Ascending aorta (tissue), 2 donors: ENCODE measurements at regions not wholly inside any gene's neighbourhood (a gene's known extent, or its start where the extent isn't known, plus 50 kb on each side); places are given as distances from the start of the nearest gene placed in this dataset.

ENCODE experiments used
- DNase-seq, 2 donors: peaks; one replicate each; pipeline ENCODE4 v3.0.0-alpha.2; 2019; ENCODE audit warnings: low spot score in 2 of 2
- H3K27ac ChIP-seq, 2 donors: fragments of 200-600 bp; sonication (generic); one replicate each; pipeline ENCODE4 v1.5.1; 2016 to 2017; ENCODE audit warnings: mild to moderate bottlenecking in 1 of 2
- H3K27me3 ChIP-seq: fragments of 200-600 bp; sonication (generic); one replicate; pipeline ENCODE4 v1.5.1; 2017
- H3K36me3 ChIP-seq, 2 donors: fragments of 200-600 bp; sonication (generic); one replicate each; pipeline ENCODE4 v1.5.1; 2016
- H3K4me1 ChIP-seq, 2 donors: fragments of 200-600 bp; sonication (generic); one replicate each; pipeline ENCODE4 v1.5.1; 2016 to 2017; ENCODE audit warnings: mild to moderate bottlenecking in 1 of 2
- H3K4me3 ChIP-seq, 2 donors: fragments of 200-600 bp; sonication (generic); one replicate each; pipeline ENCODE4 v1.5.1; 2016 to 2017; ENCODE audit warnings: mild to moderate bottlenecking in 1 of 2
- H3K9me3 ChIP-seq, 2 donors: fragments of 200-600 bp; sonication (generic); one replicate each; pipeline ENCODE4 v1.5.1; 2016
- intact Hi-C: fragments of 100-400 bp; cut with DNase I; formaldehyde crosslinking; loops from one replicate; pipeline ENCODE4 v1.15.1; 2023
- TF ChIP-seq, protein P1 (sequence below), 3 experiments: fragments of 200-600 bp in 2 of 3; fragments of 450-650 bp in 1 of 3; sonication (generic) in 2 of 3; IDR thresholded peaks; one replicate each; pipeline ENCODE4 v1.5.1; 2016 to 2019; ENCODE audit warnings: antibody characterized with exemption in 3 of 3, mild to moderate bottlenecking in 1 of 3, moderate library complexity in 1 of 3

- Histone ChIP-seq H3K4me3 (peak overlapping the region; percentile 46 to 62), H3K27ac (peak overlapping the region; percentile 84 to 85), H3K4me1 (no peaks in the 10 kb centered on the region), H3K27me3 (no peaks in the 10 kb centered on the region), H3K9me3 (no peaks in the 10 kb centered on the region), H3K36me3 (no peaks in the 10 kb centered on the region)
- TF ChIP-seq, protein P1, sequence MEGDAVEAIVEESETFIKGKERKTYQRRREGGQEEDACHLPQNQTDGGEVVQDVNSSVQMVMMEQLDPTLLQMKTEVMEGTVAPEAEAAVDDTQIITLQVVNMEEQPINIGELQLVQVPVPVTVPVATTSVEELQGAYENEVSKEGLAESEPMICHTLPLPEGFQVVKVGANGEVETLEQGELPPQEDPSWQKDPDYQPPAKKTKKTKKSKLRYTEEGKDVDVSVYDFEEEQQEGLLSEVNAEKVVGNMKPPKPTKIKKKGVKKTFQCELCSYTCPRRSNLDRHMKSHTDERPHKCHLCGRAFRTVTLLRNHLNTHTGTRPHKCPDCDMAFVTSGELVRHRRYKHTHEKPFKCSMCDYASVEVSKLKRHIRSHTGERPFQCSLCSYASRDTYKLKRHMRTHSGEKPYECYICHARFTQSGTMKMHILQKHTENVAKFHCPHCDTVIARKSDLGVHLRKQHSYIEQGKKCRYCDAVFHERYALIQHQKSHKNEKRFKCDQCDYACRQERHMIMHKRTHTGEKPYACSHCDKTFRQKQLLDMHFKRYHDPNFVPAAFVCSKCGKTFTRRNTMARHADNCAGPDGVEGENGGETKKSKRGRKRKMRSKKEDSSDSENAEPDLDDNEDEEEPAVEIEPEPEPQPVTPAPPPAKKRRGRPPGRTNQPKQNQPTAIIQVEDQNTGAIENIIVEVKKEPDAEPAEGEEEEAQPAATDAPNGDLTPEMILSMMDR (IDR thresholded peaks at IDR 0.05), result no peak
- intact Hi-C loops, result loop anchor here (2.0 to 5.0 kb wide), 3 partner anchors 38 to 112 kb away; no protein-coding TSS in a partner anchor
- DNase-seq, result no peak
Observed at GRCh38 chr21:16533692-16534407, 804.1 kb downstream of the USP25 start.

GRCh38 chr21:16534408-16535101, 804.8 kb downstream of the USP25 start:
- Histone ChIP-seq H3K27me3 (no peaks in the 10 kb centered on the region), H3K9me3 (no peaks in the 10 kb centered on the region), H3K4me3 (peak overlapping the region; percentile 46 to 62), H3K4me1 (no peaks in the 10 kb centered on the region), H3K36me3 (no peaks in the 10 kb centered on the region), H3K27ac (peak overlapping the region; percentile 84 to 85)
- peak in 1 of 2 donors; percentile 77 for DNase-seq
- TF ChIP-seq, protein P1 (IDR thresholded peaks at IDR 0.05), result no peak
- intact Hi-C loops, result loop anchor here (5.0 kb wide), 2 partner anchors 38 to 112 kb away; no protein-coding TSS in a partner anchor

DNA sequence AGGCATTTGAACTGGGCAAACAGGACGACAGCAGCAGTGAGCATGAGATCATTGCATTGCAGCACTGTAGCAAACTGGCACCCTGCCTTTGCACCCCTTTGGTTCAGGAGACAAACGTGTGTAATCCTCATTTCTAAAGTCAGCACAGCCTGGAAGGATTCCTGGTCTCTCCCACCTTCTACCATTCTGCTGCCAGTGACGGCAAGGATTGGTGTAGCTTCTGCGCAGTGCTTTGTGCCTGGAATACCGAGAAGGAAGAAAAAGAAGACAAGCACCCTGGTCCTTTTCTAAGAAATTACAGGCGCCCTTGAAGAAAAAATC, 805.3 kb downstream of the USP25 start:
- Histone ChIP-seq H3K9me3 (no peaks in the 10 kb centered on the region), H3K4me3 (peak overlapping the region; percentile 46 to 62), H3K36me3 (no peaks in the 10 kb centered on the region), H3K27me3 (no peaks in the 10 kb centered on the region), H3K4me1 (no peaks in the 10 kb centered on the region), H3K27ac (peak overlapping the region; percentile 84 to 85)
- TF ChIP-seq, protein P1 (IDR thresholded peaks at IDR 0.05), result no peak
- intact Hi-C loops, result no loop called here
- DNase-seq, result peak; percentile 10 to 85

DNA sequence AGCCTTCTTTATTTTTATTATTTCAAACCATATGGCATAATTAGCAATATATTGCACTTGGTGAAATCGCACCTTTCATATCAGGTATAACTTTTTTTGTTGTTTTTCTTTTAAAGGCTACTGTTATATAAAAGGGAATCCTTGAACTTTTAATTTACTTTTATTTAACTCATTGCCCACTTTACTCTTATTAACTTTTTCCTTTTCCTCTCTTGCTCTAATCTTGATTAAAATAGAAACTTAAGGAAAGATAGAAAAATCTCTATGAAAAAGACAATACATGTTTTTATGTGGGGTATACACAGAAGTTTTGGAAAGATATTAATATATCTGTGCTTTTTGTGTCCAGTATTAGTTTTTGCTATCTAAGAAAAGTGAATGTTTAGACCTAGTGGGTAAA, 805.8 kb downstream of the USP25 start:
- Histone ChIP-seq H3K36me3 (no peaks in the 10 kb centered on the region), H3K9me3 (no peaks in the 10 kb centered on the region), H3K27me3 (no peaks in the 10 kb centered on the region), H3K4me3 (peak overlapping the region; percentile 36 to 62), H3K4me1 (no peaks in the 10 kb centered on the region), H3K27ac (peak overlapping the region in 1 of 2 donors; percentile 84)
- DNase-seq, result no peak
- TF ChIP-seq, protein P1 (IDR thresholded peaks at IDR 0.05), result no peak
- intact Hi-C loops, result no loop called here

GRCh38 chr21:16536140-16536539, 806.4 kb downstream of the USP25 start:
- peak overlapping the region; percentile 36 to 62 for H3K4me3 ChIP-seq
- H3K36me3 ChIP-seq, result no peaks in the 10 kb centered on the region
- intact Hi-C loops, result no loop called here
- DNase-seq, result no peak
- H3K27me3 ChIP-seq, result no peaks in the 10 kb centered on the region
- TF ChIP-seq, protein P1 (IDR thresholded peaks at IDR 0.05), result no peak
- peak overlapping the region in 1 of 2 donors; percentile 84 for H3K27ac ChIP-seq
- no peaks in the 10 kb centered on the region for H3K9me3 ChIP-seq
- no peaks in the 10 kb centered on the region for H3K4me1 ChIP-seq
